ENCODE measurements at regions not wholly inside any gene's neighbourhood (a gene's known extent, or its start where the extent isn't known, plus 50 kb on each side); places are given as distances from the start of the nearest gene placed in this dataset.

DNA sequence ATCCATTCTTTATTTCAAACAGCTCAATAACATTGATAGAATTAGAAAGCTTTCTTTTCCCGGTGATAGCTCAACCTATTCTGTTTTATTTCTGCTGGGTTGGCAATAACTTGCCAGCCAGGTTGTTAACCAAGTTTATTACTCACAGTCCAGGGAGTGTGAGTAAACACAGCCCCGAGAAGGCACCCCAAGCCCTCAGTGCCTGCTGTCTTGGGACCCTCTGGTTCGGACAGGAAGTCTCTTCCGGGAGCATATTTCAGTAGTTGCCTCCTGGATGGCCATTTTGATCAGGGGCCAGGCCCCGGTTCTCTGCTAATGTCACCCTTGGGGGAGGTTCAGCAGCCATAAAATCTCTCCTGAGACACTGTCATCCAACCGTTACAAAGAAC lies 176.8 kb downstream of the INO80D start:
- no peaks in the 10 kb centered on the region for H3K36me3 Mint-ChIP-seq (ENCODE audit: low read depth)
- no peak for DNase-seq
- H3K4me3 Mint-ChIP-seq: no peak overlapping the region
- no peak for ATAC-seq
- peaks cover 2% of the 10 kb centered on the region for H3K4me1 Mint-ChIP-seq
- H3K27ac Mint-ChIP-seq: no peak overlapping the region
- H3K9me3 ChIP-seq (ENCODE audit: control insufficient read depth, low read length, poor library complexity, severe bottlenecking): no peaks in the 10 kb centered on the region
- peaks cover 67% of the 10 kb centered on the region for H3K27me3 Mint-ChIP-seq

GRCh38 chr2:205908212-205909183 lies 177.5 kb downstream of the INO80D start:
- no peak for ATAC-seq
- DNase-seq: no peak
- Mint-ChIP-seq H3K27ac (no peak overlapping the region), H3K27me3 (peaks cover 69% of the 10 kb centered on the region), H3K36me3 (ENCODE audit: low read depth) (no peaks in the 10 kb centered on the region), H3K4me3 (no peak overlapping the region), H3K4me1 (no peaks in the 10 kb centered on the region)
- H3K9me3 ChIP-seq (ENCODE audit: control insufficient read depth, low read length, poor library complexity, severe bottlenecking): no peaks in the 10 kb centered on the region

DNA sequence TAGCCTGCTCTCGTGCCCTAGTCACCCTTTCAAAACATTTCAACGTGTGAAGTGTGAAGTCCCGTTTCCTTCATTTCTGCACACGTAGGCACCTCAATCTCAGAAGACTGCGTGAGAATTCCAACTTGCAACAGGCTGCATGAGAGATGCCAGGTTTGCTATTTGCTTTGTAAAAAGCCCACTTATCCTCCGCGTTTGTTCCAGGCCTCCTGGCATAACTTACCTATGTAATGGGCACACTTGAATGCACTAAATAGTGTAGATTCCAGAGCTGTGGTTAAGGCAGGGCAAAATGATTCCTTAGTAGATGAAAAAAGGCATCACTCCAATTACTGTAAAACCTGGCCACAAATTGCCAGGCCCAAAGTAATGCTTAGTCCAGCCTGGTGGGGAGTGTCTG lies 179.6 kb downstream of the INO80D start:
- no peaks in the 10 kb centered on the region for H3K9me3 ChIP-seq (ENCODE audit: control insufficient read depth, low read length, poor library complexity, severe bottlenecking)
- DNase-seq (no peak), ATAC-seq (no peak)
- H3K27ac Mint-ChIP-seq: no peak overlapping the region
- H3K36me3 Mint-ChIP-seq (ENCODE audit: low read depth): no peaks in the 10 kb centered on the region
- H3K27me3 Mint-ChIP-seq: peaks cover 75% of the 10 kb centered on the region
- no peaks in the 10 kb centered on the region for H3K4me1 Mint-ChIP-seq
- H3K4me3 Mint-ChIP-seq: no peak overlapping the region

DNA sequence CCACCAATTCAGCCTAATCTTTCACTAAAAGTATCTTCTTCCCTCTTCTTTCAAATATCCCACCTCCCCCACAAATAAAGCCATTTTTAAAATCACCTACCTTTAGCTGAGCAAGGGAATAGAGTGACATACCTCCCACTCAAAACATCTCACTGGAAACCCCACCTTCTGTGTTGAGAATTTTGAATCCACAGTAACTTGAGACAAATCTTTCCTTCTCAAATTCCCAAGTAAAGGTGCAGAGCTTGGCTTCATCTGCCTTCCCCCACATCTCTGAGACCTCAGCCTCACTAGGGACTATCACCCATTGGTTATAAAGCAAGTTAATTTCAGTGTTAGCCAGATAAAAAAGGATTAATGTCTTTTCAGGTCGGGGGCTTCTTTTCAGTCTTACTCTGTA lies 180.4 kb downstream of the INO80D start:
- DNase-seq (no peak), ATAC-seq (no peak)
- Mint-ChIP-seq H3K27me3 (peaks cover 69% of the 10 kb centered on the region), H3K36me3 (ENCODE audit: low read depth) (no peaks in the 10 kb centered on the region), H3K4me1 (no peaks in the 10 kb centered on the region), H3K27ac (no peak overlapping the region), H3K4me3 (no peak overlapping the region)
- H3K9me3 ChIP-seq (ENCODE audit: control insufficient read depth, low read length, poor library complexity, severe bottlenecking): no peaks in the 10 kb centered on the region

- H3K27ac Mint-ChIP-seq: no peak overlapping the region
- ATAC-seq (no peak), DNase-seq (no peak)
- H3K4me3 Mint-ChIP-seq: no peak overlapping the region
- no peaks in the 10 kb centered on the region for H3K36me3 Mint-ChIP-seq (ENCODE audit: low read depth)
- no peaks in the 10 kb centered on the region for H3K9me3 ChIP-seq (ENCODE audit: control insufficient read depth, low read length, poor library complexity, severe bottlenecking)
- no peaks in the 10 kb centered on the region for H3K4me1 Mint-ChIP-seq
- H3K27me3 Mint-ChIP-seq: peaks cover 62% of the 10 kb centered on the region
Measured at GRCh38 chr2:205904873-205905272, 181.1 kb downstream of the INO80D start.

DNA sequence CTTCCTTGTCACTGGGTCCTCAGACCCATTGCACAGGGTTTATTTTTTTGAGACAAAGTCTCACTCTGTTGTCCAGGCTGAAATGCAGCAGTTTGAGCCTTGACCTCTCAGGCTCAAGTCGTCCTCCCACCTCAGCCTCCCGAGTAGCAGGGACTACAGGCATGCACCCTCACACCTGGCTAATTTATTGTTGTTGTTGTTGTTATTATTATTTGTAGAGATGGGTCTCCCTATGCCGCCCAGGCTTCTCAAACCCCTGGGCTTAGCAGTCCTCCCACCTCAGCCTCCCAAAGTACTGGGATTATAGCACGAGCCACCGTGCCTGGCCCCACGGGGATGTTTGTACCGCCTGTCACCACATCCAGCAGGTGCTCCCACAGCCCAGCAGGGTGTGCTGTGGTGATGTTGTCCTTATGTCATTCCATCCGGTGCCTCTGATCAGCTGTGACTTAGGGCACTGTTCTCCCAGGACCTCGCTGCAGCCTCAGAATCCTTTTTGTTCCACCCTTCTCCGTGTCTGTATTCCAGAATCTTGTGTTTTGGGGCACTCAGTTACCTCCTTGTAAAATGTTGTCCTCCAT lies 182.3 kb downstream of the INO80D start:
- H3K9me3 ChIP-seq (ENCODE audit: control insufficient read depth, low read length, poor library complexity, severe bottlenecking): no peaks in the 10 kb centered on the region
- no peak for DNase-seq
- Mint-ChIP-seq H3K4me1 (no peaks in the 10 kb centered on the region), H3K4me3 (no peak overlapping the region), H3K27me3 (peaks cover 49% of the 10 kb centered on the region), H3K27ac (peak overlapping the region; percentile 16), H3K36me3 (ENCODE audit: low read depth) (no peaks in the 10 kb centered on the region)
- peak; percentile 32 for ATAC-seq

DNA sequence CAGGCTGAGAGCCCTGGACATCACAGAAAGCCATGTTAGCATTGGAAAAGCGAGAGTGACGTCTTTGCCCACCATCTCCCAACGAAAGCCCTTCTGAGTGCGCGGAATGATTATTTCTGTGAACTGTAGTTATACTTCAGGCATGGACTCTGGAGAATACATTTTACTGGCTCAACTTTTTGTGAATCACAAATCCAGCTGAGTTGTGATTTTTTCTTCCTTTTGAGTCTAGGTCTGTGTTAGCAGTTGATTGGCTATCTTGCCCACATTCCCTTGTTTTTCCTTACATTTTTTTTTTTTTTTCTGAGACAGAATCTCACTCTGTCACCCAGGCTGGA lies 183.1 kb downstream of the INO80D start:
- Mint-ChIP-seq H3K4me3 (no peak overlapping the region), H3K27me3 (peaks cover 44% of the 10 kb centered on the region), H3K4me1 (no peaks in the 10 kb centered on the region), H3K27ac (no peak overlapping the region), H3K36me3 (ENCODE audit: low read depth) (no peaks in the 10 kb centered on the region)
- ATAC-seq (no peak), DNase-seq (no peak)
- H3K9me3 ChIP-seq (ENCODE audit: control insufficient read depth, low read length, poor library complexity, severe bottlenecking): no peaks in the 10 kb centered on the region

DNA sequence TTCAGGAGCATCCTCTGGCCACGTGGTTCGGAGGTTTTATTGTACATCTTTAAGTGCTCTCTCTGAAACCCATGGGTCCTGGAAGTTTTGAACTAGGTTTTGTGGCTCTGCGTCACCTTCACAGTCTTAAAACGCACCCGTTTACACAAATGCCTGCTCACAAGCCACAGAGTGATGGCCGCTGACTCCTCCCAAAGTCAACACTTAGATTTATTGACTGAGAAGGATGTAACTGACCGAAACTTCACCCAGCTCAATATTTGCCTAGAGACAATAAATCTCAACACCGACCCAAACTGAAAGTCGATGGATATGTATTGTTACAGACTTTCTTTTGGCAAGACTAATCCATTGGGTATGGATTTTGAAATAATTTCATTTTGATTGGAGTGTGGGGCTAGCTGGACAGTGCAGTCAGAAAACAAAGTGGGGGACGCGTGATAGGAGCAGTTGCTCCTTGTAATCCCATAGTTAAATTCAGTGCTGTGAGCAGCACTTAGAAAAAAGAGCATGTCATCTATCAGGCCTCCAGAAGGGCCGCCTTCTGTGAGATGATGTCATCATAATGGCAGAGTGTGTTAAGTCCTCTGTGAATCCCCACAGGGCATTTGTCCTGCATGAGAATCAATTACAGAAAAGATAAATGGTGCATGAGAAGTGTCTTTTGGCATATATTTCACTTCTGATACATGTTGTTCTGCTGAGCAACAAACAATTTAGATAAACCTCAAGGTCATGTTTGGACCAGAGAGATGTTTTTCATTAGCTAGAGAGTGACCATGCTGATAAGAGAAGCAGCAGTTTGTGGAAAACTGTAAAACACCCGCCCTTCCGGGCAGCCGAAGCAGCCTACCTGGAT lies 183.7 kb downstream of the INO80D start:
- H3K9me3 ChIP-seq (ENCODE audit: control insufficient read depth, low read length, poor library complexity, severe bottlenecking): no peaks in the 10 kb centered on the region
- no peak overlapping the region for H3K4me3 Mint-ChIP-seq
- ATAC-seq: no peak

DNA sequence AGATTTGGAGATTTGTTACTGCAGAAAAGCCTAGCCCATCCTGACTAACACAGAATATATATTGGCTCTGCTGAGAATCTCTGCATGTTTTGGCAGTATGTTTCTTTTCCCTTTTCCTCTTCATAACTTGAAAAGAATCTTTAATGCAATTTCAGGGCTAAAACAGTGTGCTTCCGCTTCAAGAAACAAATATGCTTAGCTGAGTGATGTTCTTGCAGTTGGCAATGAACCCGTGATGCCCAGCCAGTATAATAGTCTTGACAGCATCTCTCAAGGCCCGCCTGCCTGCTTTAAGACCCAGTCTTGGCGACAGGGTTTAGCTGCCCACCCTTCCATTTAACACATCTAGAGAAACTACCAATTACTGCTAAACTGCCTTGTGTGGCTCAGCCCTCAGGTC lies 184.5 kb downstream of the INO80D start:
- H3K36me3 Mint-ChIP-seq (ENCODE audit: low read depth): no peaks in the 10 kb centered on the region
- ATAC-seq: no peak
- H3K4me3 Mint-ChIP-seq: no peak overlapping the region
- DNase-seq: no peak
- no peak overlapping the region for H3K27ac Mint-ChIP-seq
- H3K27me3 Mint-ChIP-seq: peaks cover 38% of the 10 kb centered on the region
- no peaks in the 10 kb centered on the region for H3K9me3 ChIP-seq (ENCODE audit: control insufficient read depth, low read length, poor library complexity, severe bottlenecking)
- H3K4me1 Mint-ChIP-seq: no peaks in the 10 kb centered on the region

More for the DNA sequence above, 183.7 kb downstream of the INO80D start:
- no peak overlapping the region for H3K27ac Mint-ChIP-seq
- no peaks in the 10 kb centered on the region for H3K36me3 Mint-ChIP-seq (ENCODE audit: low read depth)
- peaks cover 38% of the 10 kb centered on the region for H3K27me3 Mint-ChIP-seq
- no peaks in the 10 kb centered on the region for H3K4me1 Mint-ChIP-seq
- no peak for DNase-seq

DNA sequence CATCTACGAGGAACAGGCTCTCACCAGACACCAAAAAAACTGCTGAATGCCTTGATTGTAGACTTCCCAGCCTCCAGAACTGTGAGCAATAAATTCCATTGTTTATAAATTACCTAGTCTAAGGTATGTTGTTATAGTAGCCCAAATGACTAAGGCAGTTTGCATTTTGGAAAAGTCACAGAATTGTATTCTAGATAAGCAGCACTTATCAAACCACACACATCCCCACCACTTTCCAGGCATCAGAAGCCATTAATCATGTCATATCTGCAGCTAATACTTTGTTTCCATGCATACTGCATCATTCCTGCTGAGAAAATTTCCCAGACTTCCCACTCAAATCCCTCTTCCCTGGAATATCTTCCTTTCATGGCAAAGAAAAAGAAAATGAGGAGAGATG lies 187.2 kb downstream of the INO80D start:
- H3K9me3 ChIP-seq (ENCODE audit: control insufficient read depth, low read length, poor library complexity, severe bottlenecking): no peaks in the 10 kb centered on the region
- Mint-ChIP-seq H3K4me3 (no peak overlapping the region), H3K27me3 (peaks cover 27% of the 10 kb centered on the region), H3K27ac (no peak overlapping the region), H3K36me3 (ENCODE audit: low read depth) (no peaks in the 10 kb centered on the region), H3K4me1 (no peaks in the 10 kb centered on the region)
- no peak for ATAC-seq
- DNase-seq: no peak

DNA sequence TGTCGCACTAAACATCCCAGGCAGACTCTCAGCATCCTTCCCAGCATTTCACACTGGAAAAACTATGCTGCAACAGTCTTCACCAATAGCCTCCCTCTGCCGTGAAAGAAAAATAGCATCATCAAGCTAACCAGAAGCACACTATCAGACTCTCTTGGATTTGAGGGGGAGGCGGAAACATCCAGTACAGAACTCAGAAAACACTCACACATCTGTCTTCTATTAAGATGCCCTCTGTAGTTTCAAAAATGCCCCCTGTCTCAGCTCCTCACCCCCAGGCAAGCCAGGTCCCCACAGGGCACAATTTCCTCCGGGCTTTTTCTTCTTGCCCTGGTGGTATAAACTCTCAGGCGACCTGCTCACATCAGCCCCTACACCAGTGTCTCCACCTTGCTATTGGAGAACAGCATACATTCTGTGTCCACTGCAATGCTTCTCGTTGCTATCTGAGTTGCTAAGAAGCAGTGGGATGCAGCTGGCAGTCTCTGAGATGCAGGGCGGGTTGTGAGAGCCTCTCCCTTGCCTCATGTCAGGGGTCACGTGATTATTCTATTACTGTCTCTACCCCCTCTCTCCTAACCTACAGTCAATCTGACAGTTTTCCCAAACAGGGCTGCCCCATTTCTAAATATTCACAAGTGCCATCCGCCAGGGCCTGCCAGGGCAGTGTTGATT lies 189.9 kb downstream of the INO80D start:
- no peaks in the 10 kb centered on the region for H3K9me3 ChIP-seq (ENCODE audit: control insufficient read depth, low read length, poor library complexity, severe bottlenecking)
- no peak for ATAC-seq
- no peaks in the 10 kb centered on the region for H3K4me1 Mint-ChIP-seq
- no peak for DNase-seq
- no peak overlapping the region for H3K4me3 Mint-ChIP-seq
- H3K27ac Mint-ChIP-seq: no peak overlapping the region
- peaks cover 23% of the 10 kb centered on the region for H3K27me3 Mint-ChIP-seq
- no peaks in the 10 kb centered on the region for H3K36me3 Mint-ChIP-seq (ENCODE audit: low read depth)

- peaks cover 23% of the 10 kb centered on the region for H3K27me3 Mint-ChIP-seq
Measured at GRCh38 chr2:205892665-205893259, 193.2 kb downstream of the INO80D start.

More at GRCh38 chr2:205892665-205893259, 193.2 kb downstream of the INO80D start:
- Mint-ChIP-seq H3K36me3 (ENCODE audit: low read depth) (no peaks in the 10 kb centered on the region), H3K4me3 (no peak overlapping the region), H3K4me1 (no peaks in the 10 kb centered on the region), H3K27ac (no peak overlapping the region)
- DNase-seq (no peak), ATAC-seq (no peak)
- H3K9me3 ChIP-seq (ENCODE audit: control insufficient read depth, low read length, poor library complexity, severe bottlenecking): no peaks in the 10 kb centered on the region

All from T-helper 17 cell (primary cell).